ELF-1 (cell line): ENCODE measurements at regions not wholly inside any gene's neighbourhood (a gene's known extent, or its start where the extent isn't known, plus 50 kb on each side); places are given as distances from the start of the nearest gene placed in this dataset.
A peak's percentile ranks its signal among the peaks of the same experiment; 100 is the strongest.
"Not testable (repeated sequence)": the region's sequence is repeated elsewhere in the genome, so short reads cannot be mapped to it uniquely, and the experiment has no call there.

Experiments
- DNase-seq: peaks from one replicate; pipeline ENCODE4 v3.0.0-alpha.2; 2016; ENCODE audit warnings: low read depth, low spot score

- no peak for DNase-seq
These were observed 203.0 kb upstream of the GK2 start for GRCh38 chr4:79611026-79611425.

GRCh38 chr4:79609817-79610216 is 201.8 kb upstream of the GK2 start:
- DNase-seq, result no peak

GRCh38 chr4:79607979-79608378 is 200.0 kb upstream of the GK2 start:
- no peak for DNase-seq

- no peak for DNase-seq
These were observed 196.1 kb upstream of the GK2 start for GRCh38 chr4:79604152-79604551.

- no peak for DNase-seq
These were observed 195.7 kb upstream of the GK2 start for GRCh38 chr4:79603681-79604080.

GRCh38 chr4:79599691-79600090 is 191.7 kb upstream of the GK2 start:
- DNase-seq, result no peak

GRCh38 chr4:79598801-79599200 is 190.8 kb upstream of the GK2 start:
- no peak for DNase-seq

GRCh38 chr4:79598214-79598613 is 190.2 kb upstream of the GK2 start:
- no peak for DNase-seq

GRCh38 chr4:79597266-79597665 is 189.2 kb upstream of the GK2 start:
- DNase-seq, result no peak

GRCh38 chr4:79592218-79592617 is 184.2 kb upstream of the GK2 start:
- not testable (repeated sequence) for DNase-seq

GRCh38 chr4:79588679-79589078 is 180.7 kb upstream of the GK2 start:
- DNase-seq, result no peak

GRCh38 chr4:79587207-79587606 is 179.2 kb upstream of the GK2 start:
- DNase-seq, result not testable (repeated sequence)

GRCh38 chr4:79585834-79586233 is 177.8 kb upstream of the GK2 start:
- peak; percentile 70 for DNase-seq

GRCh38 chr4:79585330-79585729 is 177.3 kb upstream of the GK2 start:
- DNase-seq, result no peak

- no peak for DNase-seq
These were observed 176.9 kb upstream of the GK2 start for GRCh38 chr4:79584902-79585301.

- DNase-seq, result no peak
These were observed 176.3 kb upstream of the GK2 start for GRCh38 chr4:79584352-79584751.

- DNase-seq, result no peak
These were observed 170.6 kb upstream of the GK2 start for GRCh38 chr4:79578606-79579005.

- DNase-seq, result no peak
These were observed 168.4 kb upstream of the GK2 start for GRCh38 chr4:79576429-79576753.

GRCh38 chr4:79575709-79576428 is 167.8 kb upstream of the GK2 start:
- peak; percentile 19 for DNase-seq

- no peak for DNase-seq
These were observed 166.9 kb upstream of the GK2 start for GRCh38 chr4:79574741-79575451.

GRCh38 chr4:79563219-79563618 is 155.2 kb upstream of the GK2 start:
- DNase-seq, result no peak

- DNase-seq, result no peak
These were observed 153.7 kb upstream of the GK2 start for GRCh38 chr4:79561751-79562150.

GRCh38 chr4:79559398-79559797 is 151.4 kb upstream of the GK2 start:
- DNase-seq, result not testable (repeated sequence)
